T-helper 2 cell treated with Interferon-gamma antibody and Interleukin-4, amounts not matched to agents 5 μg/mL and 100 μg/mL, for 36 hours (primary cell): ENCODE measurements at regions not wholly inside any gene's neighbourhood (a gene's known extent, or its start where the extent isn't known, plus 50 kb on each side); places are given as distances from the start of the nearest gene placed in this dataset.
"Not testable (repeated sequence)": the region's sequence is repeated elsewhere in the genome, so short reads cannot be mapped to it uniquely, and the experiment has no call there.

Source experiments
- DNase-seq: peaks from one replicate; pipeline ENCODE4 v3.0.0; 2021; ENCODE audit warnings: low spot score
- H3K27ac Mint-ChIP-seq: one replicate; pipeline ENCODE4 v1.8.0; 2021; ENCODE audit warnings: mild to moderate bottlenecking, mixed read lengths
- H3K27me3 Mint-ChIP-seq: one replicate; pipeline ENCODE4 v1.8.0; 2021; ENCODE audit warnings: low read depth, mixed read lengths
- H3K36me3 Mint-ChIP-seq: one replicate; pipeline ENCODE4 v1.8.0; 2021; ENCODE audit warnings: low read depth, mixed read lengths
- H3K4me1 Mint-ChIP-seq: one replicate; pipeline ENCODE4 v1.8.0; 2021; ENCODE audit warnings: low read depth, mixed read lengths
- H3K4me3 Mint-ChIP-seq: one replicate; pipeline ENCODE4 v1.8.0; 2022; ENCODE audit warnings: mild to moderate bottlenecking, moderate library complexity, mixed read lengths
- H3K9me3 Mint-ChIP-seq: one replicate; pipeline ENCODE4 v1.8.0; 2021; ENCODE audit warnings: mixed read lengths

DNA sequence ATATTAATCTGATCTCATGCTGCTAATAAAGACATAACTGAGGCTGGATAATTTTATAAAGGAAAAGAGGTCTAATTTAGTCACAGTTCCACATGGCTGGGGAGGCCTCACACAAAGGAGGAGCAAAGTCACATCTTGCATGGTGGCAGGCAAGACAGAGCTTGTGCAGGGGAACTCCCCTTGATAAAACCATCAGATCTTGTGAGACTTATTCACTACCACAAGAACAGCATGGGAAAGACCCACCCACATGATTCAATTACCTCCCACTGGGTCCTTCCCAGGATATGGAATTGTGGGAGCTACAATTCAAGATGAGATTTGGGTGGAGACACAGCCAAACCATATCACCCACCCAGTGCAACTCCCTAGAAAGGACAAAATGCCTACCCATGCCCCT, 613.8 kb upstream of the CDH11 start:
- not testable (repeated sequence) for H3K4me3 Mint-ChIP-seq

DNA sequence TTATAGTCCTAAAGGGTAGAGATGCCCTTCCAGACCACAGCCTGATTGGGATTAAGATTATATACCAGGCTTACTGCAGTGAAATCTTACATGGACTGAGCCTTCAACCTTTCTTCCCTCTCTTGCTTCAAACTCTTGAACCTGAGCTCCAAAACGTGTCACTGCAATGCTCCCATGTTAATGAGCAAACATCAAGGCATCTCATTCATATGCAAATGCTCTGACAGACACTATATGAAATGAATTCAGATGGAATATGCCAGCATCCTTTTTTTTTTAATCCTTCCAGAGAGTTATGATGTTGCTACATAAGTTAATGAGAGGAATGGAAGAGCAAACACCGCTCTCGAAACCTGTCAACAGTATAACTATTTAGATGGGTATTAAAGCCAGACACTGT, 611.9 kb upstream of the CDH11 start:
- H3K27ac Mint-ChIP-seq = no peak overlapping the region
- H3K27me3 Mint-ChIP-seq = no peaks in the 10 kb centered on the region
- H3K9me3 Mint-ChIP-seq = peaks cover 3% of the 10 kb centered on the region
- H3K4me1 Mint-ChIP-seq = no peaks in the 10 kb centered on the region
- no peak for DNase-seq
- no peak overlapping the region for H3K4me3 Mint-ChIP-seq
- H3K36me3 Mint-ChIP-seq = no peaks in the 10 kb centered on the region

More for the DNA sequence above, 613.8 kb upstream of the CDH11 start:
- H3K9me3 Mint-ChIP-seq, H3K4me1 Mint-ChIP-seq, H3K27me3 Mint-ChIP-seq, H3K36me3 Mint-ChIP-seq, DNase-seq, H3K27ac Mint-ChIP-seq: not testable (repeated sequence)

- DNase-seq = no peak
- no peaks in the 10 kb centered on the region for H3K4me1 Mint-ChIP-seq
- no peak overlapping the region for H3K4me3 Mint-ChIP-seq
- H3K9me3 Mint-ChIP-seq = no peaks in the 10 kb centered on the region
- no peak overlapping the region for H3K27ac Mint-ChIP-seq
- H3K36me3 Mint-ChIP-seq = no peaks in the 10 kb centered on the region
- no peaks in the 10 kb centered on the region for H3K27me3 Mint-ChIP-seq
Observed at GRCh38 chr16:65731833-65732232, 610.0 kb upstream of the CDH11 start.

DNA sequence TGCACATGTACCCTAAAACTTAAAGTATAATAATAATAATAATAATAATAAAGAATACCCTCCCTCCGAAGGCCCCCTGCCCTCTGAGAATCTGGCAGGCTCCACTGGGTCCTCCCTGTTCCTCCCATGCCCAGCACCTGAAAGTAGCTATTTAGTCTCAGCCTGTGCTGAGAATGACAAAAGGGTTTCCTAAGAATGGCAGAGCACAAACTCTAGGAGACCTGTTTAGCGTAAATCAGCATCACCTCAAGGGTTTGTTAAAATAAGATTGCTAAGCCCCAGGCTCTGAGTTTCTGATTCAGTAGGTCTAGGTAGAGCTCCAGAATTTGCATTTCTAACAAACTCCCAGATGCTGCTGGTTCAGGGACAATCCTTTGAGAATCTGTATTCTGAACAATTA, 606.8 kb upstream of the CDH11 start:
- no peaks in the 10 kb centered on the region for H3K9me3 Mint-ChIP-seq
- no peaks in the 10 kb centered on the region for H3K4me1 Mint-ChIP-seq
- no peak for DNase-seq
- no peak overlapping the region for H3K4me3 Mint-ChIP-seq
- no peaks in the 10 kb centered on the region for H3K36me3 Mint-ChIP-seq
- no peaks in the 10 kb centered on the region for H3K27me3 Mint-ChIP-seq
- no peak overlapping the region for H3K27ac Mint-ChIP-seq

GRCh38 chr16:65728167-65728566, 606.3 kb upstream of the CDH11 start:
- no peak for DNase-seq
- Mint-ChIP-seq H3K27ac (no peak overlapping the region), H3K27me3 (no peaks in the 10 kb centered on the region), H3K36me3 (no peaks in the 10 kb centered on the region), H3K4me3 (no peak overlapping the region), H3K4me1 (no peaks in the 10 kb centered on the region), H3K9me3 (no peaks in the 10 kb centered on the region)

DNA sequence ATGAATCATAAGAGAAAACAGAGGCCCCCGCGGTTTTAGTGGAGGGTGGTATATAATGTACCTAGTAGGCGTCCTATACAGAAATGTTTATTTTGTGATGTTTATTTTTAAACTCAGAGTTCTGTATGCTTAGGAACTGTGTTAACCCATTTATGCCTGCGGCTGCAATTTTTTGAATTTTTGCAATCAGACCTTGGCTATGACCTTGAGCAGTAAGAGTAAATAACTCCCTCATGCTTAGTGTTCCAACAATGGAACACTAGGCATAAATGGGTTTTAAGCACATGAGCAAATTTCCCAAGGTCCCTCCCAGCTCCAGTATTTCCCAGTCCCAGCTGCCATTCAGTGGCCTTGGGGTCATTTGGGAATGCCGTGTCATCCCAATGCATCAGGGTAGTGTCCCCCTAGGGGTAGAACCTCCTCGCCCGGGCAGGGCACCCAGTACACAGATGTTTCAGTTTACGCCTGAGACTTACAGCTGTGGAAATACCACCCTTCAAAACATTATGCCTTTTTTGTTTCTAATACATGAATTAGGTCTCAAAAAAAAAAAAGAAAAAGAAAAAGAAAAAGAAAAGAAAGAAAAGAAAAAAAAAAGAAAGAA, 605.8 kb upstream of the CDH11 start:
- H3K27me3 Mint-ChIP-seq = no peaks in the 10 kb centered on the region
- no peaks in the 10 kb centered on the region for H3K9me3 Mint-ChIP-seq

GRCh38 chr16:65725156-65725845, 603.4 kb upstream of the CDH11 start:
- no peaks in the 10 kb centered on the region for H3K36me3 Mint-ChIP-seq
- H3K27ac Mint-ChIP-seq = no peak overlapping the region
- H3K9me3 Mint-ChIP-seq = no peaks in the 10 kb centered on the region
- H3K4me3 Mint-ChIP-seq = no peak overlapping the region
- no peaks in the 10 kb centered on the region for H3K4me1 Mint-ChIP-seq
- DNase-seq = no peak
- H3K27me3 Mint-ChIP-seq = no peaks in the 10 kb centered on the region

More for the DNA sequence above, 605.8 kb upstream of the CDH11 start:
- H3K4me1 Mint-ChIP-seq = no peaks in the 10 kb centered on the region
- no peak overlapping the region for H3K4me3 Mint-ChIP-seq
- H3K36me3 Mint-ChIP-seq = no peaks in the 10 kb centered on the region
- no peak for DNase-seq
- H3K27ac Mint-ChIP-seq = no peak overlapping the region

GRCh38 chr16:65722429-65722828, 600.6 kb upstream of the CDH11 start:
- Mint-ChIP-seq H3K27me3 (no peaks in the 10 kb centered on the region), H3K36me3 (no peaks in the 10 kb centered on the region), H3K9me3 (no peaks in the 10 kb centered on the region), H3K4me3 (no peak overlapping the region), H3K27ac (no peak overlapping the region), H3K4me1 (no peaks in the 10 kb centered on the region)
- no peak for DNase-seq

GRCh38 chr16:65717846-65718245, 596.0 kb upstream of the CDH11 start:
- H3K27ac Mint-ChIP-seq = no peak overlapping the region
- no peak overlapping the region for H3K4me3 Mint-ChIP-seq
- H3K27me3 Mint-ChIP-seq = no peaks in the 10 kb centered on the region
- H3K36me3 Mint-ChIP-seq = no peaks in the 10 kb centered on the region
- DNase-seq = no peak
- no peaks in the 10 kb centered on the region for H3K9me3 Mint-ChIP-seq
- H3K4me1 Mint-ChIP-seq = no peaks in the 10 kb centered on the region

DNA sequence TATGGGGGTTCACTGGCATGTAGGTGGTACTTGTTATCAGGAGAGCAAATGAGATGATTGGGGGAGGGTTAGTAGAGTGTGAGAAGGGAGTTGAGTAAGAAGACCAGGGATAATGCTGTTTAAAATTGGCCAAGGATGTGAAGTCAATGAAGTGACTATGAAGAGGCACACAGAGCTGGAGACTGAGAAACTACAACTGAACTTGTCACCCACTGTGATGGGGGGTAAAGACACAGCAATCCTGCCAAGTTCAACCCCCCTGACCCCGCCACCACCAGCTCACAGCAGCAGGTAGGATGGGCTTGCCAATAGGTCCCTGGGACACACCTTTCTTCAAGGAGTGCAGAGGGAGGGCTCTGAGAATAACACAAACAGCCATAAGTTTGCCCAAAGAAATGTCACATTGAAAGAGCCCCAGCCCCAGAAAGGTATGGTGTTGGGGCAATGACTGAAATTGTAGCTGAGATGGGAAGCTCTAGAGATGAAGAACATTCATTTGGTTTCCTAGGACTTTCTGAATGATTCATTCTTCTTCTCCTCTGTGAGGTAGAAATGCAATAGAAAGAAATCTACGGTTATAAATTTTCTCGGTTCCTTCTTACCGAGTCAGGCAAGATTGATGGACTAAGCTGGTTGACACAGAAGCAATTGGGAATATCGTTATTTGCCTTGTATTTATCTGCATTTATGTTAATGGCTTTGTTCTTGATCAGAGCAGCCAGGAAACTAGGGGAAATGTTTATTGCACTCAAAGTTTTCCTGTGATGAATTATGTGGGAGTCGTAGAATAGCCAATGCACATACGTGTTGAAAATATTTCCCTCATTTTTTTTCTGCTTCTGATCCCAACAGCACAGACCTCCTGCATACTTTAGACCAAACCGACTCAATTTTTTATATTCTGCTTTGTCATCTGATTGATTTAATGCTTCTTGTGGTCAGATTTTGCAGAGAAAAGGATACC, 595.2 kb upstream of the CDH11 start:
- DNase-seq = no peak
- no peaks in the 10 kb centered on the region for H3K4me1 Mint-ChIP-seq
- no peak overlapping the region for H3K27ac Mint-ChIP-seq
- H3K36me3 Mint-ChIP-seq = no peaks in the 10 kb centered on the region
- H3K9me3 Mint-ChIP-seq = no peaks in the 10 kb centered on the region
- H3K4me3 Mint-ChIP-seq = no peak overlapping the region
- no peaks in the 10 kb centered on the region for H3K27me3 Mint-ChIP-seq

DNA sequence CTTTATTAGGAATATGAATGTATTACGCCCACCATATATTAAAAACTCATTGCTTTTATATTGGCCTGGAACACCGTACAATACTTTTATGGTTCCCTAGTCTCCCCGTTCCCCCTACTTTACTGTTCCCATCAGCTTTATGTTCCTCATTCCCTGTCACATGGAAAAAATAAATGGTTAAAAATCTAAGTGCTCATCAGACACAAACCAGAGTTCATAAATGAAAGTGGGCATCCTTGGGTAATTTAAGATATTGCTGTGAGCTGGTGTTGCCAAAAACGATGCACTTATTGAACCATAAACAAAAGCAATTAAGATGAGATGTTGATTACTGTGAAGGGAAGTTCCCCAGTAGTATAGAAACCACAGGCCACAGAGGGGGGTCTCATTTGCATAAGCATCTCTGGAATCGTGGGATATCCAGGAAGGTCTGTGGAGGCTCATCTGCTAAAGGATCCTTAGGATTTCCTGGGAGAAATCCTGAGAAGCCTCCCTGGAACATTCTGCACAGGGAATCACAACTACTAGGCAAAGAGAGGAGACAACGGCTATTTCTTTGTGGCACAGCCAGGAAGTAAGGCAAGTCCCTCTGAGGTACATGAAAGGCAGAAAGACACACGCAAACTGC, 591.4 kb upstream of the CDH11 start:
- Mint-ChIP-seq H3K27ac (no peak overlapping the region), H3K4me1 (no peaks in the 10 kb centered on the region), H3K9me3 (no peaks in the 10 kb centered on the region), H3K36me3 (no peaks in the 10 kb centered on the region), H3K4me3 (no peak overlapping the region), H3K27me3 (no peaks in the 10 kb centered on the region)
- no peak for DNase-seq

GRCh38 chr16:65710107-65710506, 588.2 kb upstream of the CDH11 start:
- Mint-ChIP-seq H3K9me3 (peaks cover 4% of the 10 kb centered on the region), H3K27me3 (no peaks in the 10 kb centered on the region)

DNA sequence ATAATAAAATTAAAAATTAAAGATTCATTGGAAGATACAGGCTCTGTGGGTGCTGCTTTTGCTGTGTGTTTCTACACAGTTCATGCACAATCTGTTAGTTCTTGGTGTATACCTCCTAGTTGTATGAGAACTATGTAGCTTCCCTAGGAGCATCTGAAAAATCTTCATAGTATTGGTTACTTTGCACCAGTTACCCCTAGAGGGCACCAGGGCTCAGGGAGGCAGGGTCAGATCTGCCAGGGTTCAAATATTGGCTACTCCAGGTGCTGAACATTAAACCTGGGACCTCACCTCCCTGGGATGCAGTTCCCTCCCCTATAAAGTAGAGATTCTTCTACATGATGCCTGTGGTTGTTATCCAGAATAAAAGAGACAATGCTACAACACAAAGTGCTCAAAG, 583.0 kb upstream of the CDH11 start:
- Mint-ChIP-seq H3K4me1 (no peaks in the 10 kb centered on the region), H3K27ac (no peak overlapping the region), H3K4me3 (no peak overlapping the region), H3K27me3 (no peaks in the 10 kb centered on the region), H3K9me3 (peaks cover 7% of the 10 kb centered on the region), H3K36me3 (no peaks in the 10 kb centered on the region)
- DNase-seq = no peak

More at GRCh38 chr16:65710107-65710506, 588.2 kb upstream of the CDH11 start:
- DNase-seq = no peak
- H3K36me3 Mint-ChIP-seq = no peaks in the 10 kb centered on the region
- no peaks in the 10 kb centered on the region for H3K4me1 Mint-ChIP-seq
- no peak overlapping the region for H3K27ac Mint-ChIP-seq
- H3K4me3 Mint-ChIP-seq = no peak overlapping the region
